Duodenal mucosa (tissue), 2 donors: ENCODE measurements at regions not wholly inside any gene's neighbourhood (a gene's known extent, or its start where the extent isn't known, plus 50 kb on each side); places are given as distances from the start of the nearest gene placed in this dataset.
"Not testable (repeated sequence)": the region's sequence is repeated elsewhere in the genome, so short reads cannot be mapped to it uniquely, and the experiment has no call there.

Experiments used
- H3K27ac ChIP-seq: one replicate; pipeline ENCODE4 v1.7.0; 2013; ENCODE audit warnings: low read depth, low read length
- H3K27me3 ChIP-seq, 2 donors: one replicate each; pipeline ENCODE4 v1.7.0; 2013; ENCODE audit warnings: low read length in 2 of 2, control low read depth in 1 of 2; ENCODE audit not compliant: insufficient read depth in 2 of 2, control insufficient read depth in 1 of 2
- H3K36me3 ChIP-seq, 2 donors: one replicate each; pipeline ENCODE4 v1.7.0; 2013; ENCODE audit warnings: low read length in 2 of 2, control low read depth in 1 of 2; ENCODE audit not compliant: insufficient read depth in 2 of 2, control insufficient read depth in 1 of 2
- H3K4me1 ChIP-seq, 2 donors: one replicate each; pipeline ENCODE4 v1.7.0; 2013; ENCODE audit warnings: low read length in 2 of 2, control low read depth in 1 of 2; ENCODE audit not compliant: insufficient read depth in 2 of 2, control insufficient read depth in 1 of 2
- H3K4me3 ChIP-seq, 2 donors: one replicate each; pipeline ENCODE4 v1.7.0; 2013; ENCODE audit warnings: low read length in 2 of 2, low read depth in 1 of 2
- H3K9ac ChIP-seq, 2 donors: one replicate each; pipeline ENCODE4 v1.7.0; 2013; ENCODE audit warnings: low read length in 2 of 2, low read depth in 1 of 2
- H3K9me3 ChIP-seq, 2 donors: one replicate each; pipeline ENCODE4 v1.7.0; 2013; ENCODE audit warnings: low read length in 2 of 2, control low read depth in 1 of 2; ENCODE audit not compliant: control insufficient read depth in 1 of 2

GRCh38 chr6:119493980-119494379, 144.4 kb upstream of the MAN1A1 start:
- Histone ChIP-seq H3K4me3 (no peak overlapping the region), H3K27me3 (no peaks in the 10 kb centered on the region), H3K36me3 (no peaks in the 10 kb centered on the region), H3K4me1 (peaks cover 0 to 26% of the 10 kb centered on the region in 2 donors), H3K9ac (no peak overlapping the region), H3K27ac (no peak overlapping the region), H3K9me3 (no peaks in the 10 kb centered on the region)

GRCh38 chr6:119491112-119491511, 141.6 kb upstream of the MAN1A1 start:
- H3K9ac ChIP-seq, H3K36me3 ChIP-seq, H3K9me3 ChIP-seq, H3K27ac ChIP-seq, H3K4me3 ChIP-seq, H3K27me3 ChIP-seq: not testable (repeated sequence)
- H3K4me1 ChIP-seq: peaks cover 0 to 21% of the 10 kb centered on the region in 2 donors

GRCh38 chr6:119490050-119490449, 140.5 kb upstream of the MAN1A1 start:
- not testable (repeated sequence) for H3K9ac ChIP-seq, H3K27me3 ChIP-seq, H3K4me3 ChIP-seq, H3K9me3 ChIP-seq, H3K27ac ChIP-seq, H3K36me3 ChIP-seq
- H3K4me1 ChIP-seq: peaks cover 0 to 11% of the 10 kb centered on the region in 2 donors

- Histone ChIP-seq H3K4me1 (peaks cover 0 to 8% of the 10 kb centered on the region in 2 donors), H3K27ac (no peak overlapping the region), H3K36me3 (no peaks in the 10 kb centered on the region), H3K9ac (no peak overlapping the region), H3K9me3 (no peaks in the 10 kb centered on the region), H3K4me3 (no peak overlapping the region), H3K27me3 (no peaks in the 10 kb centered on the region)
Measured at GRCh38 chr6:119484598-119484997, 135.0 kb upstream of the MAN1A1 start.

- Histone ChIP-seq H3K9ac (no peak overlapping the region), H3K9me3 (no peaks in the 10 kb centered on the region), H3K4me1 (peaks cover 0 to 13% of the 10 kb centered on the region in 2 donors), H3K4me3 (no peak overlapping the region), H3K27ac (no peak overlapping the region), H3K36me3 (no peaks in the 10 kb centered on the region), H3K27me3 (no peaks in the 10 kb centered on the region)
Measured at GRCh38 chr6:119483908-119484307, 134.3 kb upstream of the MAN1A1 start.

- H3K9ac ChIP-seq: no peak overlapping the region
- no peak overlapping the region for H3K4me3 ChIP-seq
- no peaks in the 10 kb centered on the region for H3K27me3 ChIP-seq
- H3K9me3 ChIP-seq: no peaks in the 10 kb centered on the region
- H3K4me1 ChIP-seq: peaks cover 0 to 13% of the 10 kb centered on the region in 2 donors
- no peak overlapping the region for H3K27ac ChIP-seq
- H3K36me3 ChIP-seq: no peaks in the 10 kb centered on the region
Measured at GRCh38 chr6:119482850-119483285, 133.3 kb upstream of the MAN1A1 start.

GRCh38 chr6:119481976-119482375, 132.4 kb upstream of the MAN1A1 start:
- no peaks in the 10 kb centered on the region for H3K9me3 ChIP-seq
- H3K36me3 ChIP-seq: no peaks in the 10 kb centered on the region
- peaks cover 0 to 13% of the 10 kb centered on the region in 2 donors for H3K4me1 ChIP-seq
- H3K27ac ChIP-seq: no peak overlapping the region
- H3K9ac ChIP-seq: no peak overlapping the region
- H3K27me3 ChIP-seq: no peaks in the 10 kb centered on the region
- H3K4me3 ChIP-seq: no peak overlapping the region

- no peak overlapping the region for H3K9ac ChIP-seq
- no peak overlapping the region for H3K4me3 ChIP-seq
- no peak overlapping the region for H3K27ac ChIP-seq
- H3K9me3 ChIP-seq: no peaks in the 10 kb centered on the region
- H3K4me1 ChIP-seq: peaks cover 0 to 13% of the 10 kb centered on the region in 2 donors
- H3K36me3 ChIP-seq: no peaks in the 10 kb centered on the region
- H3K27me3 ChIP-seq: no peaks in the 10 kb centered on the region
Measured at GRCh38 chr6:119480961-119481497, 131.5 kb upstream of the MAN1A1 start.

- no peak overlapping the region for H3K4me3 ChIP-seq
- H3K27ac ChIP-seq: no peak overlapping the region
- H3K9ac ChIP-seq: no peak overlapping the region
- H3K4me1 ChIP-seq: peaks cover 0 to 13% of the 10 kb centered on the region in 2 donors
- no peaks in the 10 kb centered on the region for H3K36me3 ChIP-seq
- no peaks in the 10 kb centered on the region for H3K9me3 ChIP-seq
- H3K27me3 ChIP-seq: no peaks in the 10 kb centered on the region
Measured at GRCh38 chr6:119479860-119480655, 130.5 kb upstream of the MAN1A1 start.

- Histone ChIP-seq H3K27me3 (no peaks in the 10 kb centered on the region), H3K27ac (no peak overlapping the region), H3K4me1 (peaks cover 0 to 13% of the 10 kb centered on the region in 2 donors), H3K36me3 (no peaks in the 10 kb centered on the region), H3K9ac (no peak overlapping the region), H3K4me3 (no peak overlapping the region), H3K9me3 (no peaks in the 10 kb centered on the region)
Measured at GRCh38 chr6:119476554-119476953, 127.0 kb upstream of the MAN1A1 start.
